Activated CD8-positive, alpha-beta memory T cell treated with anti-CD3 and anti-CD28 coated beads, Interleukin-2, amount 10 ng/mL, durations not matched to agents 7 days and 5 days (primary cell): ENCODE measurements at regions not wholly inside any gene's neighbourhood (a gene's known extent, or its start where the extent isn't known, plus 50 kb on each side); places are given as distances from the start of the nearest gene placed in this dataset.

Source experiments
- ATAC-seq: fragments of 150-1000 bp; cut with Tn5 transposase; one replicate; pipeline ENCODE4 v1.10.0; 2021; ENCODE audit warnings: moderate library complexity
- CTCF ChIA-PET: fragments of 350-600 bp; sonication (Branson Sonifier 250); formaldehyde crosslinking; loops from one replicate; lab custom pipeline; 2021; ENCODE audit warnings: antibody characterized with exemption; lab: Charles Lee
- DNase-seq: peaks from one replicate; pipeline ENCODE4 v3.0.0-alpha.2; 2020
- H3K27ac Mint-ChIP-seq: one replicate; pipeline ENCODE4 v1.8.0; 2021; ENCODE audit warnings: mild to moderate bottlenecking, mixed read lengths
- H3K27me3 Mint-ChIP-seq: one replicate; pipeline ENCODE4 v1.8.0; 2021; ENCODE audit warnings: mixed read lengths
- H3K36me3 Mint-ChIP-seq: one replicate; pipeline ENCODE4 v1.8.0; 2021; ENCODE audit warnings: mild to moderate bottlenecking, mixed read lengths
- H3K4me1 Mint-ChIP-seq: one replicate; pipeline ENCODE4 v1.8.0; 2021; ENCODE audit warnings: mixed read lengths
- H3K4me3 Mint-ChIP-seq: one replicate; pipeline ENCODE4 v1.8.0; 2021; ENCODE audit warnings: mild to moderate bottlenecking, moderate library complexity, mixed read lengths
- H3K9me3 Mint-ChIP-seq: one replicate; pipeline ENCODE4 v1.8.0; 2022; ENCODE audit warnings: low read depth, mixed read lengths

GRCh38 chr4:81989202-81989601 is 384.6 kb downstream of the HNRNPD start:
- CTCF ChIA-PET = no interaction called here
- H3K36me3 Mint-ChIP-seq = no peaks in the 10 kb centered on the region
- no peaks in the 10 kb centered on the region for H3K4me1 Mint-ChIP-seq
- DNase-seq = no peak
- no peaks in the 10 kb centered on the region for H3K9me3 Mint-ChIP-seq
- peaks cover 15% of the 10 kb centered on the region for H3K27me3 Mint-ChIP-seq
- ATAC-seq = no peak
- H3K4me3 Mint-ChIP-seq = no peak overlapping the region
- H3K27ac Mint-ChIP-seq = no peak overlapping the region

GRCh38 chr4:81988178-81988577 is 385.6 kb downstream of the HNRNPD start:
- Mint-ChIP-seq H3K27me3 (peaks cover 15% of the 10 kb centered on the region), H3K27ac (no peak overlapping the region), H3K4me3 (no peak overlapping the region), H3K4me1 (no peaks in the 10 kb centered on the region), H3K9me3 (no peaks in the 10 kb centered on the region), H3K36me3 (no peaks in the 10 kb centered on the region)
- ATAC-seq (no peak), DNase-seq (no peak)
- CTCF ChIA-PET = no interaction called here

- Mint-ChIP-seq H3K27ac (no peak overlapping the region), H3K36me3 (no peaks in the 10 kb centered on the region), H3K4me3 (no peak overlapping the region), H3K27me3 (peaks cover 8% of the 10 kb centered on the region), H3K4me1 (no peaks in the 10 kb centered on the region), H3K9me3 (no peaks in the 10 kb centered on the region)
- ATAC-seq = no peak
- CTCF ChIA-PET = no interaction called here
- no peak for DNase-seq
Measured at GRCh38 chr4:81984746-81985145, 389.0 kb downstream of the HNRNPD start.

DNA sequence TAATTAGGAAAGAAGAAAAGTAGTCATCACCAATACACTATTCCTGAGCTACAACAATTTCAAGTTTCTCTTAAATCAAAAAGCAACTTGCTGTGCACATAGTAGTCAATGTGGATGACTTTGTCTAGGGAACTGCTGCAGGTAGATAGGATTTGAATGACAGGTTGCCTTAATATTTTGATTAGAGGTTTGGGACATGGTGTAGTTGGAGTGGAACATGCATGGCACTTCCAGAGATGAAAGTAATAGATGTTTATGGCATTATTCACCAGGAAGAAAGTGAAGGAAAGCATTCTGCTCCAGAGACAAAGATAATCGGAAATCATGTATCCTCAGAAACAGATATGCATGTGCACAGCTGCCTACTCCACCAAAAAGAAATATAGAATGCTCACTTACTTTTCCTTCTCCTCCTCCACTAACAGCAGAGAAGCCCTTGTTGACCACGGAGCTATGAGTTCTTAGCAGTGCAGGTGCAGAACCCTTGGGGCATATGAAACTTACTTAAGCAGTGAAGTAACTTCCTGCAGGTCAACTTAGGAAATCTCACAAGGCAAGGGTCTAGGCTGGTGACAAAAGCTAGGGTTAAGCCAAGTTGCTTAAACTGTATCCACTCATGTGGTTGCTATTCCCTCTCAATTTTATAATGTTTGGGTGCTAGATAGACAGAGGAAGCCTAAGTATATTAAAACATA is 390.8 kb downstream of the HNRNPD start:
- Mint-ChIP-seq H3K4me1 (no peaks in the 10 kb centered on the region), H3K4me3 (no peak overlapping the region), H3K36me3 (no peaks in the 10 kb centered on the region), H3K27me3 (peaks cover 2% of the 10 kb centered on the region), H3K9me3 (no peaks in the 10 kb centered on the region), H3K27ac (no peak overlapping the region)
- no peak for ATAC-seq
- CTCF ChIA-PET = no interaction called here
- DNase-seq = no peak

- Mint-ChIP-seq H3K27me3 (no peaks in the 10 kb centered on the region), H3K4me1 (peaks cover 2% of the 10 kb centered on the region), H3K36me3 (no peaks in the 10 kb centered on the region), H3K4me3 (no peak overlapping the region), H3K27ac (no peak overlapping the region), H3K9me3 (no peaks in the 10 kb centered on the region)
- DNase-seq = no peak
- CTCF ChIA-PET = no interaction called here
- no peak for ATAC-seq
Measured at GRCh38 chr4:81981218-81981617, 392.6 kb downstream of the HNRNPD start.

DNA sequence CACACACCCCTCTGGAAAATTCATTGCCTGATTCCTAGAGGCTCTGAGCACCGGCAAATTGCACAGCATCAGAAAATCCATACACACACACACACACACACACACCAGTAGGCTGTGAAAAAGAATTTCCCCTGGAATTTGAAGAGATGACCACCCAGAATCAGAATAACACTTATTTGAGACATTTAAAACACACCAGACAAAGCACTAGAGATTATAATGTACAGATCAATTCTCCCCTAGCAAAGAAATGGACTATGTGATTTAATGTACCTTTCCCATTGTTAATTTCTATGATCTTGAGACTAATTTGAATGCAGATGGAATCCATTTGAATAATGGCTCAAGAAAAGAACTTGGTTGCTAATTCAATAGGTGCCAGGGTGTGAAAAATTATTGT is 399.3 kb downstream of the HNRNPD start:
- Mint-ChIP-seq H3K9me3 (no peaks in the 10 kb centered on the region), H3K36me3 (no peaks in the 10 kb centered on the region), H3K4me3 (no peak overlapping the region), H3K4me1 (peaks cover 2% of the 10 kb centered on the region), H3K27me3 (no peaks in the 10 kb centered on the region), H3K27ac (no peak overlapping the region)
- ATAC-seq (no peak), DNase-seq (no peak)
- CTCF ChIA-PET = no interaction called here

- Mint-ChIP-seq H3K9me3 (no peaks in the 10 kb centered on the region), H3K27me3 (peaks cover 6% of the 10 kb centered on the region), H3K27ac (no peak overlapping the region), H3K4me1 (no peaks in the 10 kb centered on the region), H3K36me3 (no peaks in the 10 kb centered on the region), H3K4me3 (no peak overlapping the region)
- ATAC-seq (no peak), DNase-seq (no peak)
- CTCF ChIA-PET = no interaction called here
Measured at GRCh38 chr4:81971637-81972381, 402.0 kb downstream of the HNRNPD start.

GRCh38 chr4:81971061-81971460 is 402.7 kb downstream of the HNRNPD start:
- Mint-ChIP-seq H3K9me3 (no peaks in the 10 kb centered on the region), H3K4me3 (no peak overlapping the region), H3K27me3 (peaks cover 6% of the 10 kb centered on the region), H3K4me1 (no peaks in the 10 kb centered on the region), H3K36me3 (no peaks in the 10 kb centered on the region), H3K27ac (no peak overlapping the region)
- ATAC-seq = no peak
- DNase-seq = no peak
- CTCF ChIA-PET = no interaction called here

DNA sequence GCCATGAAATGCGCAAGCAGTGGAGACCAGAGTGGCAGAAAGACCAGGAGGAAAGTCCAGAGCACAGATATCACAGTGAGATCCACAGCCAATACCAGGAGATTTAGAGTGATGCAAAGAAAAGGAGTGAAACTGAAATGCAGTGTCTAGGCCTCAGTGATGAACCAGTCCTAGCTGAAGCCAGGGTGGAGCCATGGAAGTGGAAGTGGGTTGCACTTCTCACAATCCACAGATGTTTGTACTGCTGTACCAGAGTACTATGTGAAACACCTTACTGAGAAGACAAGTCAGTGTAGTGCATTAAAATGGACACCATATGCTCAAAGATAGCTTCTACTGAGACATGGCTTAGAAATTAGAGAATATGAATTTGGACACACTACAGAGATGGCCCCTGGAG is 403.3 kb downstream of the HNRNPD start:
- CTCF ChIA-PET = no interaction called here

GRCh38 chr4:81966676-81967075 is 407.1 kb downstream of the HNRNPD start:
- no peak overlapping the region for H3K27ac Mint-ChIP-seq
- CTCF ChIA-PET = interaction anchor here (0.9 kb wide), 1 partner anchor 195 kb away, joined by 3 read pairs; no protein-coding TSS in a partner anchor
- H3K4me1 Mint-ChIP-seq = peaks cover 6% of the 10 kb centered on the region
- ATAC-seq (no peak), DNase-seq (no peak)
- no peak overlapping the region for H3K4me3 Mint-ChIP-seq
- no peaks in the 10 kb centered on the region for H3K9me3 Mint-ChIP-seq
- no peaks in the 10 kb centered on the region for H3K36me3 Mint-ChIP-seq
- H3K27me3 Mint-ChIP-seq = peaks cover 6% of the 10 kb centered on the region

More for the DNA sequence above, 403.3 kb downstream of the HNRNPD start:
- peaks cover 5% of the 10 kb centered on the region for H3K4me1 Mint-ChIP-seq
- H3K4me3 Mint-ChIP-seq = no peak overlapping the region
- ATAC-seq (no peak), DNase-seq (no peak)
- H3K36me3 Mint-ChIP-seq = no peaks in the 10 kb centered on the region
- no peaks in the 10 kb centered on the region for H3K9me3 Mint-ChIP-seq
- no peak overlapping the region for H3K27ac Mint-ChIP-seq
- H3K27me3 Mint-ChIP-seq = peaks cover 6% of the 10 kb centered on the region

DNA sequence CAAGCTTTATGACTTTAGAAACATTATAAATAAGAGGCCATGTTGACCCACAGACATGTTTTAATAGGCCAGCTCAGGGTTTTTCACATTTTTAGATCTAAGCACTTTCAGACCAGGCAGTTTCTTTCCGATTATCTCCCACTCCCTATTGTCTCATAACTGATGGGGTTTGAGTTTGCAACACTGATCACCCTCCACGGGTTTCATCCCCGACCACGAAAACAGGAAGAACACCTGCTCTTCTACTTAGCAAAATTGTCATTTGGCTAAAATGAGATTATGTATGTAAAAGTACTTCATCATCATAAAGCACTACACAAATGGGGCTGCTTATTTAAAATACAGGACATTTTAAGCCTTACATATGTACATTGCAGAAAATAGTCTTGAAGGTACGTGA is 407.9 kb downstream of the HNRNPD start:
- no peaks in the 10 kb centered on the region for H3K9me3 Mint-ChIP-seq
- no peak overlapping the region for H3K27ac Mint-ChIP-seq
- DNase-seq (no peak), ATAC-seq (no peak)
- peaks cover 6% of the 10 kb centered on the region for H3K27me3 Mint-ChIP-seq
- no peak overlapping the region for H3K4me3 Mint-ChIP-seq
- CTCF ChIA-PET = no interaction called here
- peaks cover 6% of the 10 kb centered on the region for H3K4me1 Mint-ChIP-seq
- no peaks in the 10 kb centered on the region for H3K36me3 Mint-ChIP-seq

GRCh38 chr4:81965454-81965853 is 408.3 kb downstream of the HNRNPD start:
- Mint-ChIP-seq H3K4me3 (no peak overlapping the region), H3K9me3 (no peaks in the 10 kb centered on the region), H3K27ac (no peak overlapping the region), H3K4me1 (peaks cover 6% of the 10 kb centered on the region), H3K27me3 (peaks cover 6% of the 10 kb centered on the region), H3K36me3 (no peaks in the 10 kb centered on the region)
- ATAC-seq (no peak), DNase-seq (no peak)
- CTCF ChIA-PET = interaction anchor here (0.8 kb wide), 1 partner anchor 303 kb away, joined by 3 read pairs; no protein-coding TSS in a partner anchor

DNA sequence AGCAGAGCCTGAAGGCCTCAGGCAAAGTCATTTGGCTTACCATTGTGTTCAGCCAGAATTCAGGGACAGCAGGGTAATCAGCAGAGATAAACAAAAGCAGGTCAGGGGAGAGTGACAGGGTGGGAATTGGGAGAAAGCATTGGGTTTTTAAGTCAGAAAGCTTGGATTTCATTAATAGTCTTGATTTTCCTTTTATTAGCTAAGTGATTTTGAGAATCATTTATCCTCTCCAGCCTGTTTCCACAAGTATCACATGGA is 410.1 kb downstream of the HNRNPD start:
- DNase-seq (no peak), ATAC-seq (no peak)
- Mint-ChIP-seq H3K4me1 (peaks cover 6% of the 10 kb centered on the region), H3K27me3 (peaks cover 6% of the 10 kb centered on the region), H3K27ac (no peak overlapping the region), H3K9me3 (no peaks in the 10 kb centered on the region), H3K36me3 (no peaks in the 10 kb centered on the region), H3K4me3 (no peak overlapping the region)
- CTCF ChIA-PET = no interaction called here

GRCh38 chr4:81963015-81963762 is 410.6 kb downstream of the HNRNPD start:
- Mint-ChIP-seq H3K9me3 (no peaks in the 10 kb centered on the region), H3K4me3 (no peak overlapping the region), H3K27ac (no peak overlapping the region), H3K27me3 (peaks cover 6% of the 10 kb centered on the region), H3K36me3 (no peaks in the 10 kb centered on the region), H3K4me1 (peaks cover 6% of the 10 kb centered on the region)
- no peak for ATAC-seq
- DNase-seq = no peak
- CTCF ChIA-PET = no interaction called here
